ENCODE measurements at regions not wholly inside any gene's neighbourhood (a gene's known extent, or its start where the extent isn't known, plus 50 kb on each side); places are given as distances from the start of the nearest gene placed in this dataset.

DNA sequence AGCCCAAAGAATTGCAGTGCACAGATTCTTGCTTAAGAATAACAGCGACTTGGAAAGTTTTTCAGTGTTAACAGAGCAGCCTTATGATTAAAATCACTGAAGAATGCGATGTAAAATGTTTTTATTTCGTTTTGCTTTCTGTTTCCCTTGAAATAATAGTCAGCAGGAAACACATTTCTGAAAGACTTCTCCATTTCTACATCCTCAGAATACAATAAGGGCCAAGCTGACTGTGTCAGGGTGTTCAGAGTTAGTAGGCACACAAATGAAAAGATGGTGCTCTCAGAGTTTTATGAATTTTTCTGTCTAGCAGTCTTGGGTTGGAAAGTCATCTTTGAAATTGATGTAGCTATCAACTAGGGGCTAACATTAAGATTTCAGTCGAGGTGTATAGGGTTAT lies 582.9 kb upstream of the RBFOX1 start:
- TF ChIP-seq MTF1 (CRISPR knock-in tag; IDR thresholded peaks at IDR 0.05), result no peak
- no peak for TF ChIP-seq ZNF280D (CRISPR knock-in tag; IDR thresholded peaks at IDR 0.05)
- no peak for TF ChIP-seq JARID2 (CRISPR knock-in tag; IDR thresholded peaks at IDR 0.05; ENCODE audit: insufficient replicate concordance)
- TF ChIP-seq KAT7 (CRISPR knock-in tag; IDR thresholded peaks at IDR 0.05; ENCODE audit: borderline replicate concordance), result no peak
- no peak for TF ChIP-seq ZNF558 (CRISPR knock-in tag; IDR thresholded peaks at IDR 0.05; ENCODE audit: borderline replicate concordance)
- TF ChIP-seq NR2F2 (IDR thresholded peaks at IDR 0.05; ENCODE audit: borderline replicate concordance, low read depth), result no peak
- no peak for TF ChIP-seq USF2 (IDR thresholded peaks at IDR 0.05; ENCODE audit: low read depth, low read length)
- no peak for TF ChIP-seq USF2 (CRISPR knock-in tag; IDR thresholded peaks at IDR 0.05; ENCODE audit: borderline replicate concordance)
- TF ChIP-seq JUND (CRISPR knock-in tag; IDR thresholded peaks at IDR 0.05), result no peak

All from HepG2 (cell line).